SK-N-SH treated with all-trans-retinoic acid at 6 μM for 48 hours (cell line): ENCODE measurements at regions not wholly inside any gene's neighbourhood (a gene's known extent, or its start where the extent isn't known, plus 50 kb on each side); places are given as distances from the start of the nearest gene placed in this dataset.
"Not testable (repeated sequence)": the region's sequence is repeated elsewhere in the genome, so short reads cannot be mapped to it uniquely, and the experiment has no call there.

Experiments
- ATAC-seq: fragments of 200-7000 bp; cut with Tn5 transposase; 3 replicates; pipeline ENCODE4 v1.9.1; 2020; ENCODE audit warnings: mild to moderate bottlenecking, moderate library complexity
- ARNTL ChIP-seq: fragments of 450-650 bp; formaldehyde crosslinking; IDR thresholded peaks from 2 replicates; pipeline ENCODE4 v1.5.0; 2020; ENCODE audit warnings: low read depth, mild to moderate bottlenecking, moderate library complexity, borderline replicate concordance
- BACH2 ChIP-seq: fragments of 250-450 bp; sonication (Bioruptor Pico); IDR thresholded peaks from 2 replicates; pipeline ENCODE4 v1.9.0; 2021; ENCODE audit warnings: mild to moderate bottlenecking, borderline replicate concordance
- CREB5 ChIP-seq: fragments of 250-450 bp; sonication (Bioruptor Pico); IDR thresholded peaks from 2 replicates; pipeline ENCODE4 v1.5.1; 2020; ENCODE audit warnings: low read depth, mild to moderate bottlenecking, moderate library complexity
- CSDC2 ChIP-seq: fragments of 250-450 bp; sonication (Bioruptor Pico); IDR thresholded peaks from 2 replicates; pipeline ENCODE4 v1.5.0; 2020; ENCODE audit warnings: mild to moderate bottlenecking, moderate library complexity
- CSRNP3 ChIP-seq: fragments of 250-450 bp; sonication (Bioruptor Pico); IDR thresholded peaks from 2 replicates; pipeline ENCODE4 v1.5.1; 2021; ENCODE audit warnings: mild to moderate bottlenecking, moderate library complexity
- ESRRG ChIP-seq: fragments of 250-450 bp; sonication (Bioruptor Pico); IDR thresholded peaks from 2 replicates; pipeline ENCODE4 v1.6.1; 2021; ENCODE audit warnings: mild to moderate bottlenecking
- GLIS3 ChIP-seq: fragments of 250-450 bp; sonication (Bioruptor Pico); IDR thresholded peaks from 2 replicates; pipeline ENCODE4 v1.5.0; 2020; ENCODE audit warnings: mild to moderate bottlenecking, moderate library complexity
- ISL1 ChIP-seq: fragments of 250-450 bp; sonication (Bioruptor Pico); IDR thresholded peaks from 2 replicates; pipeline ENCODE4 v2.1.2; 2022; ENCODE audit warnings: mild to moderate bottlenecking, moderate library complexity
- OSR1 ChIP-seq: fragments of 250-450 bp; sonication (Bioruptor Pico); IDR thresholded peaks from 2 replicates; pipeline ENCODE4 v1.8.0; 2022; ENCODE audit warnings: moderate library complexity, mild to moderate bottlenecking, inconsistent platforms
- PATZ1 ChIP-seq: fragments of 250-450 bp; sonication (Bioruptor Pico); IDR thresholded peaks from 2 replicates; pipeline ENCODE4 v1.8.0; 2020; ENCODE audit warnings: mild to moderate bottlenecking, moderate library complexity, borderline replicate concordance
- PPARA ChIP-seq: fragments of 250-450 bp; sonication (Bioruptor Pico); IDR thresholded peaks from 2 replicates; pipeline ENCODE4 v1.5.0; 2020; ENCODE audit warnings: mild to moderate bottlenecking, borderline replicate concordance
- RARB ChIP-seq: fragments of 250-450 bp; sonication (Bioruptor Pico); IDR thresholded peaks from 2 replicates; pipeline ENCODE4 v1.8.0; 2021; ENCODE audit warnings: mild to moderate bottlenecking, moderate library complexity
- SNAI2 ChIP-seq: fragments of 250-450 bp; sonication (Bioruptor Pico); IDR thresholded peaks from 2 replicates; pipeline ENCODE4 v1.5.0; 2020; ENCODE audit warnings: mild to moderate bottlenecking, moderate library complexity
- TCF4 ChIP-seq: fragments of 250-450 bp; sonication (Bioruptor Pico); IDR thresholded peaks from 2 replicates; pipeline ENCODE4 v1.8.0; 2021; ENCODE audit warnings: mild to moderate bottlenecking, moderate library complexity, borderline replicate concordance
- TOX ChIP-seq: fragments of 250-450 bp; sonication (Bioruptor Pico); IDR thresholded peaks from 2 replicates; pipeline ENCODE4 v1.8.0; 2021; ENCODE audit warnings: mild to moderate bottlenecking, moderate library complexity, borderline replicate concordance
- TSHZ2 ChIP-seq: fragments of 250-450 bp; sonication (Bioruptor Pico); IDR thresholded peaks from 2 replicates; pipeline ENCODE4 v1.5.0; 2020; ENCODE audit warnings: mild to moderate bottlenecking, moderate library complexity
- ZC3H10 ChIP-seq: fragments of 250-450 bp; sonication (Bioruptor Pico); IDR thresholded peaks from 2 replicates; pipeline ENCODE4 v1.5.1; 2021; ENCODE audit warnings: mild to moderate bottlenecking, moderate library complexity
- ZFP3 ChIP-seq: fragments of 250-450 bp; sonication (Bioruptor Pico); IDR thresholded peaks from 2 replicates; pipeline ENCODE4 v1.5.0; 2020; ENCODE audit warnings: mild to moderate bottlenecking, moderate library complexity
- ZFP30 ChIP-seq: fragments of 450-650 bp; formaldehyde crosslinking; IDR thresholded peaks from 2 replicates; pipeline ENCODE4 v1.5.0; 2022; ENCODE audit warnings: mild to moderate bottlenecking, moderate library complexity
- ZNF565 ChIP-seq: fragments of 450-650 bp; formaldehyde crosslinking; conservative IDR thresholded peaks from 2 replicates; pipeline ENCODE4 v1.5.0; 2020; ENCODE audit warnings: low read depth, mild to moderate bottlenecking, moderate library complexity
- ZNF70 ChIP-seq: fragments of 450-650 bp; formaldehyde crosslinking; IDR thresholded peaks from 2 replicates; pipeline ENCODE4 v1.5.0; 2020; ENCODE audit warnings: mild to moderate bottlenecking, moderate library complexity
- ZNF8 ChIP-seq: fragments of 450-650 bp; formaldehyde crosslinking; IDR thresholded peaks from 2 replicates; pipeline ENCODE4 v1.5.0; 2020; ENCODE audit warnings: mild to moderate bottlenecking, moderate library complexity

GRCh38 chr5:66368811-66369210 is 224.7 kb downstream of the SREK1 start:
- TF ChIP-seq BACH2: no peak
- no peak for TF ChIP-seq CSDC2 (CRISPR knock-in tag)
- TF ChIP-seq, all 23 proteins: peak for 0
- no peak for ATAC-seq

- no peak for ATAC-seq
- TF ChIP-seq ZNF8 (CRISPR knock-in tag) (no peak), OSR1 (CRISPR knock-in tag) (no peak), PATZ1 (CRISPR knock-in tag) (no peak), SNAI2 (CRISPR knock-in tag) (no peak), ZFP3 (CRISPR knock-in tag) (no peak), TCF4 (no peak), ZNF70 (no peak), ZFP30 (CRISPR knock-in tag) (no peak), ZC3H10 (no peak), CSRNP3 (CRISPR knock-in tag) (no peak), ARNTL (CRISPR knock-in tag) (no peak), ESRRG (CRISPR knock-in tag) (no peak)
Observed at GRCh38 chr5:66377747-66378146, 218.4 kb upstream of the MAST4 start.

- TF ChIP-seq CSDC2 (CRISPR knock-in tag) (no peak), CREB5 (CRISPR knock-in tag) (no peak), ISL1 (CRISPR knock-in tag) (no peak)
- ATAC-seq: no peak
Observed at GRCh38 chr5:66378407-66378806, 217.8 kb upstream of the MAST4 start.

GRCh38 chr5:66382152-66382551 is 214.0 kb upstream of the MAST4 start:
- no peak for ATAC-seq
- TF ChIP-seq SNAI2 (CRISPR knock-in tag) (no peak), ZFP30 (CRISPR knock-in tag) (no peak), RARB (CRISPR knock-in tag) (no peak), ZFP3 (CRISPR knock-in tag) (no peak), TCF4 (no peak), ISL1 (CRISPR knock-in tag) (no peak), OSR1 (CRISPR knock-in tag) (no peak), ZNF70 (no peak), ZNF8 (CRISPR knock-in tag) (no peak), GLIS3 (CRISPR knock-in tag) (no peak), ZNF565 (CRISPR knock-in tag) (no peak), BACH2 (no peak), PPARA (CRISPR knock-in tag) (no peak)

- not testable (repeated sequence) for ATAC-seq
Observed at GRCh38 chr5:66405145-66405544, 191.0 kb upstream of the MAST4 start.

- ATAC-seq: no peak
- TF ChIP-seq ZFP3 (CRISPR knock-in tag) (no peak), PATZ1 (CRISPR knock-in tag) (no peak), ZFP30 (CRISPR knock-in tag) (no peak), OSR1 (CRISPR knock-in tag) (no peak), SNAI2 (CRISPR knock-in tag) (no peak), ZNF70 (no peak), TSHZ2 (no peak), TOX (CRISPR knock-in tag) (no peak), CSDC2 (CRISPR knock-in tag) (no peak)
Observed at GRCh38 chr5:66406761-66407336, 189.3 kb upstream of the MAST4 start.
